ENCODE measurements at regions not wholly inside any gene's neighbourhood (a gene's known extent, or its start where the extent isn't known, plus 50 kb on each side); places are given as distances from the start of the nearest gene placed in this dataset.

- no peaks in the 10 kb centered on the region for H3K36me3 Mint-ChIP-seq (ENCODE audit: low read depth)
- no peak for DNase-seq (ENCODE audit: low read depth, low spot score)
- H3K27ac Mint-ChIP-seq (ENCODE audit: unreplicated experiment), result no peak overlapping the region
- TF ChIP-seq CTCF (conservative IDR thresholded peaks at IDR 0.05), result no peak
- H3K4me3 Mint-ChIP-seq, result no peak overlapping the region
- no peaks in the 10 kb centered on the region for H3K27me3 Mint-ChIP-seq (ENCODE audit: low read depth)
- peaks cover 21% of the 10 kb centered on the region for H3K4me1 Mint-ChIP-seq
- no peaks in the 10 kb centered on the region for H3K9me3 Mint-ChIP-seq
Measured at GRCh38 chr10:107424628-107425027, 260.1 kb upstream of the SORCS1 start.

- peaks cover 21% of the 10 kb centered on the region for H3K4me1 Mint-ChIP-seq
- no peak overlapping the region for H3K27ac Mint-ChIP-seq (ENCODE audit: unreplicated experiment)
- H3K4me3 Mint-ChIP-seq, result no peak overlapping the region
- no peaks in the 10 kb centered on the region for H3K36me3 Mint-ChIP-seq (ENCODE audit: low read depth)
- TF ChIP-seq CTCF (conservative IDR thresholded peaks at IDR 0.05), result no peak
- no peaks in the 10 kb centered on the region for H3K27me3 Mint-ChIP-seq (ENCODE audit: low read depth)
- H3K9me3 Mint-ChIP-seq, result no peaks in the 10 kb centered on the region
- no peak for DNase-seq (ENCODE audit: low read depth, low spot score)
Measured at GRCh38 chr10:107423903-107424302, 259.4 kb upstream of the SORCS1 start.

GRCh38 chr10:107422681-107423080, 258.2 kb upstream of the SORCS1 start:
- Mint-ChIP-seq H3K4me3 (no peak overlapping the region), H3K9me3 (no peaks in the 10 kb centered on the region), H3K36me3 (ENCODE audit: low read depth) (no peaks in the 10 kb centered on the region), H3K27me3 (ENCODE audit: low read depth) (no peaks in the 10 kb centered on the region), H3K27ac (ENCODE audit: unreplicated experiment) (no peak overlapping the region), H3K4me1 (peaks cover 21% of the 10 kb centered on the region)
- no peak for DNase-seq (ENCODE audit: low read depth, low spot score)
- TF ChIP-seq CTCF (conservative IDR thresholded peaks at IDR 0.05), result no peak

GRCh38 chr10:107420196-107420595, 255.7 kb upstream of the SORCS1 start:
- H3K4me3 Mint-ChIP-seq, result no peak overlapping the region
- H3K27ac Mint-ChIP-seq (ENCODE audit: unreplicated experiment), result no peak overlapping the region
- DNase-seq (ENCODE audit: low read depth, low spot score), result no peak
- peaks cover under 1% of the 10 kb centered on the region for H3K4me1 Mint-ChIP-seq
- H3K27me3 Mint-ChIP-seq (ENCODE audit: low read depth), result no peaks in the 10 kb centered on the region
- H3K36me3 Mint-ChIP-seq (ENCODE audit: low read depth), result no peaks in the 10 kb centered on the region
- H3K9me3 Mint-ChIP-seq, result no peaks in the 10 kb centered on the region
- TF ChIP-seq CTCF (conservative IDR thresholded peaks at IDR 0.05), result no peak

- no peak for TF ChIP-seq CTCF (conservative IDR thresholded peaks at IDR 0.05)
- Mint-ChIP-seq H3K4me3 (no peak overlapping the region), H3K27me3 (ENCODE audit: low read depth) (no peaks in the 10 kb centered on the region), H3K4me1 (no peaks in the 10 kb centered on the region), H3K27ac (ENCODE audit: unreplicated experiment) (no peak overlapping the region), H3K36me3 (ENCODE audit: low read depth) (no peaks in the 10 kb centered on the region), H3K9me3 (no peaks in the 10 kb centered on the region)
- DNase-seq (ENCODE audit: low read depth, low spot score), result no peak
Measured at GRCh38 chr10:107418085-107418806, 253.7 kb upstream of the SORCS1 start.

Data from neural crest cell (in vitro differentiated cells).